K562 (cell line): ENCODE measurements at regions not wholly inside any gene's neighbourhood (a gene's known extent, or its start where the extent isn't known, plus 50 kb on each side); places are given as distances from the start of the nearest gene placed in this dataset.

Experiments used
- ATAC-seq: fragments of 200-7000 bp; cut with Tn5 transposase; 3 replicates; pipeline ENCODE4 v1.9.1; 2020; ENCODE audit warnings: moderate library complexity
- BruUV-seq: library from RNA; stranded (reverse); fragments of 400-500 nt; replicated peaks from 2 replicates; lab custom pipeline; 2021; lab: Mats Ljungman, UMichigan
- CTCF ChIA-PET: fragments of 300-600 bp; formaldehyde crosslinking; extraction: SDS; loops from one replicate; lab custom pipeline; 2021; ENCODE audit warnings: low intra/inter-chr PET ratio; lab: Yijun Ruan, JAX
- POLR2A ChIA-PET: fragments of 300-600, 350-650 bp; sonication (Branson Sonifier 250); formaldehyde crosslinking; extraction: SDS; loops from one replicate; lab custom pipeline; 2021; ENCODE audit warnings: antibody characterized with exemption, inconsistent platforms; lab: Yijun Ruan, JAX
- DNase-seq, 4 experiments: peaks; one replicate each; pipeline versions ENCODE4 v3.0.0 to v3.0.0-alpha.2; 2011 to 2018; ENCODE audit warnings: low spot score in 3 of 4, mixed read lengths in 3 of 4; ENCODE audit errors: extremely low read depth in 1 of 4
- FAIRE-seq: peaks from 2 replicates; lab custom pipeline; 2011; peaks lifted over from hg19 to GRCh38; lab: Jason Lieb, UNC
- H2AFZ ChIP-seq: 2 replicates; pipeline ENCODE4 v1.6.0; 2011; ENCODE audit warnings: low read depth, low read length, control low read depth, inconsistent platforms
- H3K27ac ChIP-seq: fragments of 200-600 bp; 3 replicates; pipeline ENCODE4 v1.8.0; 2011; ENCODE audit warnings: low read depth, mild to moderate bottlenecking, control low read depth, inconsistent platforms, low read length, moderate library complexity, mixed read lengths; ENCODE audit errors: extremely low read depth
- H3K27me3 ChIP-seq, 2 experiments: fragments of 300-600 bp in 1 of 2; 2 replicates in 1 of 2; 3 replicates in 1 of 2; pipeline versions ENCODE4 v1.6.0 to v1.8.0; 2011; ENCODE audit warnings: inconsistent platforms in 2 of 2, low read length in 2 of 2, mild to moderate bottlenecking in 1 of 2, mixed read lengths in 1 of 2, moderate library complexity in 1 of 2; ENCODE audit not compliant: control insufficient read depth in 2 of 2, insufficient read depth in 2 of 2
- H3K36me3 ChIP-seq: fragments of 300-600 bp; 3 replicates; pipeline ENCODE4 v1.8.0; 2011; ENCODE audit warnings: mild to moderate bottlenecking, low read length, inconsistent platforms; ENCODE audit not compliant: control insufficient read depth, insufficient read depth
- H3K4me1 ChIP-seq, 2 experiments: fragments of 200-600 bp in 1 of 2; replicated peaks in 1 of 2; 2 replicates in 1 of 2; 3 replicates in 1 of 2; pipeline versions ENCODE4 v1.5.1 to v1.8.0; 2011; ENCODE audit warnings: inconsistent platforms in 2 of 2, low read length in 2 of 2, mild to moderate bottlenecking in 1 of 2, mixed read lengths in 1 of 2, moderate library complexity in 1 of 2; ENCODE audit not compliant: control insufficient read depth in 2 of 2, insufficient read depth in 2 of 2
- H3K4me2 ChIP-seq: 2 replicates; pipeline ENCODE4 v1.6.1; 2011; ENCODE audit warnings: low read length, control low read depth, inconsistent platforms, mixed read lengths; ENCODE audit not compliant: insufficient read depth
- H3K4me3 ChIP-seq: fragments of 200-600 bp; sonication (generic), shearing (Covaris generic); 2 replicates; pipeline ENCODE4 v1.5.1; 2016; ENCODE audit warnings: control low read depth, inconsistent platforms
- H3K79me2 ChIP-seq: fragments of 200-600 bp; 3 replicates; pipeline ENCODE4 v1.8.0; 2011; ENCODE audit warnings: low read length, inconsistent platforms; ENCODE audit not compliant: control insufficient read depth, insufficient read depth
- H3K9ac ChIP-seq, 2 experiments: 2 replicates each; pipeline versions ENCODE4 v1.6.0 to v1.6.1; 2011; ENCODE audit warnings: low read depth in 2 of 2, low read length in 2 of 2, control low read depth in 1 of 2, inconsistent platforms in 1 of 2, mild to moderate bottlenecking in 1 of 2, mixed read lengths in 1 of 2; ENCODE audit not compliant: insufficient read depth in 1 of 2
- H3K9me1 ChIP-seq: one replicate; pipeline ENCODE4 v1.6.0; 2011; ENCODE audit warnings: inconsistent platforms, mild to moderate bottlenecking, low read length, moderate library complexity; ENCODE audit not compliant: control insufficient read depth, insufficient read depth
- H3K9me3 ChIP-seq: replicated peaks from 2 replicates; pipeline ENCODE4 v1.5.1; 2011; ENCODE audit warnings: low read depth, low read length, inconsistent platforms; ENCODE audit not compliant: control insufficient read depth, insufficient read depth
- H4K20me1 ChIP-seq: replicated peaks from 2 replicates; pipeline ENCODE4 v1.6.1; 2011; ENCODE audit warnings: low read length, inconsistent platforms, mixed read lengths; ENCODE audit not compliant: control insufficient read depth, insufficient read depth
- ATF3 ChIP-seq, 2 experiments: fragments of 450-650 bp in 1 of 2; sonication (generic) in 1 of 2; formaldehyde crosslinking in 1 of 2; IDR thresholded peaks in 1 of 2; conservative IDR thresholded peaks in 1 of 2; 2 replicates each; pipeline versions ENCODE4 v1.6.1 to v1.8.1; 2016 to 2023; ENCODE audit warnings: mild to moderate bottlenecking in 2 of 2, moderate library complexity in 2 of 2, inconsistent platforms in 1 of 2, missing genetic modification reagents in 1 of 2
- CLOCK ChIP-seq: fragments of 250-450 bp; sonication (Bioruptor Pico); IDR thresholded peaks from 2 replicates; pipeline ENCODE4 v1.4.0; 2020; ENCODE audit warnings: mild to moderate bottlenecking, moderate library complexity, borderline replicate concordance
- COPS2 ChIP-seq: fragments of 450-650 bp; conservative IDR thresholded peaks from 2 replicates; pipeline ENCODE4 v1.6.1; 2016; ENCODE audit warnings: mild to moderate bottlenecking, moderate library complexity
- FOXP4 ChIP-seq: sonication (generic); formaldehyde crosslinking; IDR thresholded peaks from 2 replicates; pipeline ENCODE4 v1.8.0; 2022; ENCODE audit warnings: mild to moderate bottlenecking, missing genetic modification reagents, borderline replicate concordance
- IRF2 ChIP-seq: sonication (generic); formaldehyde crosslinking; IDR thresholded peaks from 2 replicates; pipeline ENCODE4 v1.8.1; 2022; ENCODE audit warnings: mild to moderate bottlenecking, missing genetic modification reagents
- MCM2 ChIP-seq: fragments of 450-650 bp; IDR thresholded peaks from 2 replicates; pipeline ENCODE4 v1.6.1; 2017; ENCODE audit warnings: low read depth, mild to moderate bottlenecking
- MXD1 ChIP-seq: fragments of 250-450 bp; sonication (Bioruptor Pico); IDR thresholded peaks from 2 replicates; pipeline ENCODE4 v1.8.0; 2021; ENCODE audit warnings: borderline replicate concordance, mild to moderate bottlenecking, moderate library complexity; ENCODE audit not compliant: poor library complexity, severe bottlenecking
- NFYB ChIP-seq: IDR thresholded peaks from 2 replicates; pipeline ENCODE4 v1.6.1; 2011; ENCODE audit warnings: mild to moderate bottlenecking, moderate library complexity; ENCODE audit not compliant: insufficient read length; ENCODE audit errors: extremely low read depth
- POLR3G ChIP-seq: IDR thresholded peaks from 2 replicates; pipeline ENCODE4 v1.6.1; 2011; ENCODE audit not compliant: insufficient read length, insufficient replicate concordance; ENCODE audit errors: extremely low read depth
- RBBP5 ChIP-seq: fragments of 200-600 bp; sonication (generic); IDR thresholded peaks from 2 replicates; pipeline ENCODE4 v1.6.1; 2012; ENCODE audit warnings: borderline replicate concordance, mild to moderate bottlenecking, low read length, control low read depth, inconsistent platforms; ENCODE audit not compliant: insufficient read depth, poor library complexity, severe bottlenecking
- SOX6 ChIP-seq: fragments of 450-650 bp; IDR thresholded peaks from 2 replicates; pipeline ENCODE4 v1.6.1; 2014; ENCODE audit warnings: mild to moderate bottlenecking
- WGBS: fragments of 100-300 bp; shearing (Covaris generic); methylation state at CpG from one replicate; pipeline ENCODE4 v1.1.6; 2016; ENCODE audit warnings: low coverage, mixed read lengths; ENCODE audit not compliant: insufficient coverage; ENCODE audit errors: missing lambda C conversion rate; 5-methylcytosine and 5-hydroxymethylcytosine counted together
- in situ Hi-C: fragments of 300-500 bp; cut with MboI; formaldehyde crosslinking; loops from 4 replicates; pipeline ENCODE4 v1.15.0; 2018; ENCODE audit warnings: inconsistent platforms, mixed read lengths
- intact Hi-C: fragments of 100-400 bp; cut with micrococcal nuclease; formaldehyde crosslinking; loops from 2 replicates; pipeline ENCODE4 v1.14.2; 2022

- TF ChIP-seq CLOCK (CRISPR knock-in tag) = no peak
Observed at GRCh38 chr10:121087688-121088087, 236.5 kb downstream of the WDR11 start (continued).

GRCh38 chr10:121088524-121088923 is 237.4 kb downstream of the WDR11 start:
- no TSS peak for BruUV-seq
- intact Hi-C loops (no loop called here), in situ Hi-C loops (no loop called here)
- H3K4me3 ChIP-seq = no peak overlapping the region
- H3K9ac ChIP-seq = no peak overlapping the region
- H3K27ac ChIP-seq = no peak overlapping the region
- no peaks in the 10 kb centered on the region for H3K9me3 ChIP-seq
- H3K4me1 ChIP-seq = no peaks in the 10 kb centered on the region
- H3K4me2 ChIP-seq = no peak overlapping the region
- no peaks in the 10 kb centered on the region for H3K9me1 ChIP-seq
- POLR2A ChIA-PET = no interaction called here
- TF ChIP-seq MXD1 (CRISPR knock-in tag) = no peak
- TF ChIP-seq IRF2 (CRISPR knock-in tag) = no peak
- no peak for TF ChIP-seq COPS2
- TF ChIP-seq SOX6 = no peak
- no peak for TF ChIP-seq MCM2
- no peak for TF ChIP-seq FOXP4
- TF ChIP-seq POLR3G = no peak
- TF ChIP-seq NFYB = no peak
- no peak for TF ChIP-seq RBBP5
- no peak for TF ChIP-seq ATF3 (IDR thresholded peaks at IDR 0.05)
- TF ChIP-seq ATF3 (CRISPR knock-in tag; conservative IDR thresholded peaks at IDR 0.05) = no peak
- H3K27me3 ChIP-seq = no peaks in the 10 kb centered on the region
- DNase-seq = no peak
- no peaks in the 10 kb centered on the region for H4K20me1 ChIP-seq
- H2AFZ ChIP-seq = no peak overlapping the region
- no peaks in the 10 kb centered on the region for H3K36me3 ChIP-seq
- FAIRE-seq = no peak
- ATAC-seq = no peak
- H3K79me2 ChIP-seq = no peaks in the 10 kb centered on the region
- CTCF ChIA-PET = no interaction called here
- whole genome bisulfite sequencing = 0% methylated on average over 5 of the region's 6 CpGs
